Mammary epithelial cell (primary cell): ENCODE measurements at regions not wholly inside any gene's neighbourhood (a gene's known extent, or its start where the extent isn't known, plus 50 kb on each side); places are given as distances from the start of the nearest gene placed in this dataset.

Experiments used
- EZH2 ChIP-seq: IDR thresholded peaks from 2 replicates; pipeline ENCODE4 v1.6.1; 2012; ENCODE audit warnings: low read length, inconsistent platforms, borderline replicate concordance
- TF ChIP-seq, protein P1 (sequence below), 2 donors: IDR thresholded peaks in 1 of 2; conservative IDR thresholded peaks in 1 of 2; 2 replicates each; pipeline ENCODE4 v1.5.1; 2011 to 2012; ENCODE audit warnings: inconsistent platforms in 2 of 2, low read length in 2 of 2, mild to moderate bottlenecking in 2 of 2, control low read depth in 1 of 2, low read depth in 1 of 2; ENCODE audit not compliant: insufficient read depth in 1 of 2; ENCODE audit errors: extremely low read depth in 1 of 2

DNA sequence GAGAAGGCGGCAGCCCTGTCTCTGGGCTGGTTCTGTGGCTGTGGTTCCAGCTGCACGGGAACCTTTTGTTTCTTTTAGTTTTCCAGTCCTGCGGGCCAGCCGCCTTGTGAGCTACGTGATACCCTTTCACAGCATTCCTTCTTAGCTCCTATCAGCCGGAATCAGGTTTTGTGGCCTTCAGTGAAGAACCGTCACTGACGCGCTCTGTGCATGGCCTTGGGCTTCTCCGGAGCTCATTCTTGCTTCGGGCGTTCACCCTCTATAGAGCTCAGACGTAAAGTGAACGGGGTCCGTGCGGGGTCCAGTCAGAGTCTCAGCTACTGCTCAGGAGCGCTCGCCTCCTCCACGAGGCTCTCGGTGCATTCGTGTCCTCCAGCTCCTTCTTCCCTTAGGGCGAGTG, 166.7 kb downstream of the FAM43A start:
- TF ChIP-seq, protein P1, sequence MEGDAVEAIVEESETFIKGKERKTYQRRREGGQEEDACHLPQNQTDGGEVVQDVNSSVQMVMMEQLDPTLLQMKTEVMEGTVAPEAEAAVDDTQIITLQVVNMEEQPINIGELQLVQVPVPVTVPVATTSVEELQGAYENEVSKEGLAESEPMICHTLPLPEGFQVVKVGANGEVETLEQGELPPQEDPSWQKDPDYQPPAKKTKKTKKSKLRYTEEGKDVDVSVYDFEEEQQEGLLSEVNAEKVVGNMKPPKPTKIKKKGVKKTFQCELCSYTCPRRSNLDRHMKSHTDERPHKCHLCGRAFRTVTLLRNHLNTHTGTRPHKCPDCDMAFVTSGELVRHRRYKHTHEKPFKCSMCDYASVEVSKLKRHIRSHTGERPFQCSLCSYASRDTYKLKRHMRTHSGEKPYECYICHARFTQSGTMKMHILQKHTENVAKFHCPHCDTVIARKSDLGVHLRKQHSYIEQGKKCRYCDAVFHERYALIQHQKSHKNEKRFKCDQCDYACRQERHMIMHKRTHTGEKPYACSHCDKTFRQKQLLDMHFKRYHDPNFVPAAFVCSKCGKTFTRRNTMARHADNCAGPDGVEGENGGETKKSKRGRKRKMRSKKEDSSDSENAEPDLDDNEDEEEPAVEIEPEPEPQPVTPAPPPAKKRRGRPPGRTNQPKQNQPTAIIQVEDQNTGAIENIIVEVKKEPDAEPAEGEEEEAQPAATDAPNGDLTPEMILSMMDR (conservative IDR thresholded peaks at IDR 0.05 in 1 of 2, IDR thresholded peaks at IDR 0.05 in 1 of 2; ENCODE audit: extremely low read depth in 1 of 2, insufficient read depth in 1 of 2, low read depth in 1 of 2, low read length in 2 of 2): no peak
- TF ChIP-seq EZH2: no peak
